DOHH2 (cell line): ENCODE measurements at regions not wholly inside any gene's neighbourhood (a gene's known extent, or its start where the extent isn't known, plus 50 kb on each side); places are given as distances from the start of the nearest gene placed in this dataset.

Source experiments
- CTCF ChIP-seq: fragments of 200-600 bp; sonication (generic); IDR thresholded peaks from one replicate; pipeline ENCODE4 v1.5.1; 2014; ENCODE audit warnings: antibody characterized with exemption, mild to moderate bottlenecking, low read depth, low read length; ENCODE audit not compliant: poor library complexity, severe bottlenecking
- EZH2phosphoT487 ChIP-seq: fragments of 200-600 bp; sonication (generic); IDR thresholded peaks from 2 replicates; pipeline ENCODE4 v1.6.1; 2017; ENCODE audit warnings: borderline replicate concordance, mild to moderate bottlenecking, antibody characterized with exemption, low read length, moderate library complexity, mixed read lengths

GRCh38 chr3:160049565-160049964 lies 60.9 kb downstream of the IL12A start:
- TF ChIP-seq CTCF (no peak), EZH2phosphoT487 (no peak)
